B cell (primary cell): ENCODE measurements at regions not wholly inside any gene's neighbourhood (a gene's known extent, or its start where the extent isn't known, plus 50 kb on each side); places are given as distances from the start of the nearest gene placed in this dataset.

Experiments
- ATAC-seq: fragments of 200-7000 bp; cut with Tn5 transposase; one replicate; pipeline ENCODE4 v1.10.0; 2021; ENCODE audit warnings: low read depth, mild to moderate bottlenecking, moderate number of reproducible peaks, moderate library complexity
- CTCF ChIA-PET: fragments of 350-600 bp; sonication (Branson Sonifier 250); formaldehyde crosslinking; loops from one replicate; lab custom pipeline; 2021; ENCODE audit warnings: antibody characterized with exemption, inconsistent platforms; lab: Charles Lee
- POLR2A ChIA-PET: fragments of 350-600 bp; sonication (Branson Sonifier 250); formaldehyde crosslinking; loops from one replicate; lab custom pipeline; 2021; ENCODE audit warnings: antibody characterized with exemption; lab: Charles Lee
- DNase-seq: peaks from one replicate; pipeline ENCODE4 v3.0.0; 2013
- H2AFZ ChIP-seq: 2 replicates; pipeline ENCODE4 v1.6.1; 2012; ENCODE audit warnings: mild to moderate bottlenecking, low read depth, low read length; ENCODE audit not compliant: insufficient read depth, poor library complexity, severe bottlenecking
- H3K27ac ChIP-seq, 2 donors: 1 replicate in 1 of 2; 2 replicates in 1 of 2; pipeline ENCODE4 v1.5.1; 2012 to 2013; ENCODE audit warnings: low read length in 2 of 2, mild to moderate bottlenecking in 2 of 2, moderate library complexity in 1 of 2
- H3K27me3 ChIP-seq, 4 experiments: fragments of 200-600 bp in 1 of 4; sonication (generic) in 1 of 4; replicated peaks in 1 of 4; 1 replicate in 2 of 4; 2 replicates in 2 of 4; pipeline versions ENCODE4 v1.6.1 to v1.7.0; 2013 to 2016; ENCODE audit warnings: low read length in 3 of 4, mild to moderate bottlenecking in 2 of 4, mixed read lengths in 1 of 4, moderate library complexity in 1 of 4; ENCODE audit not compliant: insufficient read depth in 4 of 4, control insufficient read depth in 3 of 4; ENCODE audit errors: control extremely low read depth in 1 of 4
- H3K36me3 ChIP-seq, 2 experiments: replicated peaks in 1 of 2; 1 replicate in 1 of 2; 2 replicates in 1 of 2; pipeline versions ENCODE4 v1.6.1 to v1.7.1; 2013; ENCODE audit warnings: low read length in 1 of 2; ENCODE audit not compliant: insufficient read depth in 2 of 2, control insufficient read depth in 1 of 2; ENCODE audit errors: control extremely low read depth in 1 of 2, extremely low read depth in 1 of 2
- H3K4me1 ChIP-seq, 2 donors: fragments of 200-600 bp in 1 of 2; sonication (generic) in 1 of 2; 1 replicate in 1 of 2; 2 replicates in 1 of 2; pipeline versions ENCODE4 v1.5.1 to v1.6.1; 2013 to 2017; ENCODE audit warnings: low read length in 2 of 2; ENCODE audit not compliant: control insufficient read depth in 2 of 2, insufficient read depth in 2 of 2
- H3K4me2 ChIP-seq: replicated peaks from 2 replicates; pipeline ENCODE3; 2012; ENCODE audit warnings: mild to moderate bottlenecking, low read depth, low read length; ENCODE audit not compliant: poor library complexity, severe bottlenecking
- H3K4me3 ChIP-seq, 5 experiments: fragments of 200-600 bp in 1 of 5; sonication (generic) in 1 of 5; 1 replicate in 3 of 5; 2 replicates in 2 of 5; pipeline versions ENCODE4 v1.5.1 to v1.7.0; 2011 to 2016; ENCODE audit warnings: low read length in 4 of 5, mild to moderate bottlenecking in 4 of 5, low read depth in 2 of 5, control low read depth in 1 of 5, moderate library complexity in 1 of 5; ENCODE audit not compliant: insufficient read depth in 1 of 5; ENCODE audit errors: control extremely low read depth in 1 of 5, extremely low read depth in 1 of 5
- H3K79me2 ChIP-seq: fragments of 200-600 bp; sonication (generic); one replicate; pipeline ENCODE4 v1.6.0; 2016; ENCODE audit warnings: low read length; ENCODE audit not compliant: control insufficient read depth, insufficient read depth
- H3K9ac ChIP-seq: fragments of 200-600 bp; sonication (generic); 2 replicates; pipeline ENCODE4 v1.6.1; 2017; ENCODE audit warnings: mild to moderate bottlenecking, low read length, moderate library complexity
- H3K9me3 ChIP-seq, 3 donors: one replicate each; pipeline versions ENCODE4 v1.6.1 to v1.7.1; 2013; ENCODE audit warnings: low read length in 2 of 3; ENCODE audit not compliant: control insufficient read depth in 2 of 3, insufficient read depth in 1 of 3; ENCODE audit errors: control extremely low read depth in 1 of 3
- H4K20me1 ChIP-seq: 2 replicates; pipeline ENCODE4 v1.6.0; 2012; ENCODE audit warnings: mild to moderate bottlenecking, low read length; ENCODE audit not compliant: insufficient read depth, control insufficient read depth, poor library complexity, severe bottlenecking
- H3K27ac Mint-ChIP-seq: one replicate; pipeline ENCODE4 v1.8.0; 2021; ENCODE audit warnings: mixed read lengths
- H3K27me3 Mint-ChIP-seq: one replicate; pipeline ENCODE4 v1.8.0; 2021; ENCODE audit warnings: mixed read lengths
- H3K4me1 Mint-ChIP-seq: one replicate; pipeline ENCODE4 v1.8.0; 2021; ENCODE audit warnings: mixed read lengths
- H3K4me3 Mint-ChIP-seq: one replicate; pipeline ENCODE4 v1.8.0; 2021; ENCODE audit warnings: mixed read lengths
- H3K9me3 Mint-ChIP-seq: one replicate; pipeline ENCODE4 v1.8.0; 2022; ENCODE audit warnings: mixed read lengths; ENCODE audit not compliant: insufficient read depth
- CTCF ChIP-seq: fragments of 200-600 bp; IDR thresholded peaks from one replicate; pipeline ENCODE4 v1.8.0; 2022; ENCODE audit warnings: antibody characterized with exemption, mild to moderate bottlenecking
- EZH2 ChIP-seq: IDR thresholded peaks from 2 replicates; pipeline ENCODE4 v1.6.1; 2012; ENCODE audit warnings: borderline replicate concordance, low read depth, mild to moderate bottlenecking, moderate library complexity, low read length; ENCODE audit not compliant: insufficient read depth, poor library complexity, severe bottlenecking
- WGBS: methylation state at CpG from one replicate; pipeline ENCODE4 v1.1.5; 2013; ENCODE audit warnings: missing lambda C conversion rate; ENCODE audit not compliant: insufficient coverage; 5-methylcytosine and 5-hydroxymethylcytosine counted together
- intact Hi-C: fragments of 100-400 bp; cut with micrococcal nuclease; formaldehyde crosslinking; loops from one replicate; pipeline ENCODE4 v1.10.0; 2022

GRCh38 chr4:24335616-24336015, 248.7 kb downstream of the DHX15 start:
- no peak overlapping the region for H2AFZ ChIP-seq
- no peaks in the 10 kb centered on the region for H3K9me3 Mint-ChIP-seq
- no peaks in the 10 kb centered on the region for H3K4me1 Mint-ChIP-seq
- no peak overlapping the region for H3K4me3 ChIP-seq
- no peak overlapping the region for H3K4me3 Mint-ChIP-seq
- H3K79me2 ChIP-seq: no peaks in the 10 kb centered on the region
- H3K27me3 Mint-ChIP-seq: no peaks in the 10 kb centered on the region
- no peaks in the 10 kb centered on the region for H3K27me3 ChIP-seq
- WGBS: no CpG with 5 or more reads among the region's 4 CpGs
- ATAC-seq (no peak), DNase-seq (no peak)
- ChIA-PET CTCF (no interaction called here), POLR2A (no interaction called here)
- no peak overlapping the region for H3K9ac ChIP-seq
- no peak overlapping the region for H3K27ac ChIP-seq
- no peak overlapping the region for H3K4me2 ChIP-seq
- TF ChIP-seq CTCF: no peak
- no peak overlapping the region for H3K27ac Mint-ChIP-seq
- no peaks in the 10 kb centered on the region for H3K4me1 ChIP-seq
- intact Hi-C loops: no loop called here
- peaks cover 0 to under 1% (median 0%) of the 10 kb centered on the region in 3 donors for H3K9me3 ChIP-seq
- H4K20me1 ChIP-seq: no peaks in the 10 kb centered on the region
- no peaks in the 10 kb centered on the region for H3K36me3 ChIP-seq

- ChIA-PET CTCF (no interaction called here), POLR2A (no interaction called here)
- Histone ChIP-seq H3K4me2 (no peak overlapping the region), H3K27me3 (no peaks in the 10 kb centered on the region), H3K9me3 (peaks cover 0 to 4% (median 0%) of the 10 kb centered on the region in 3 donors), H3K79me2 (no peaks in the 10 kb centered on the region), H2AFZ (no peak overlapping the region), H3K9ac (no peak overlapping the region), H3K4me1 (no peaks in the 10 kb centered on the region), H4K20me1 (no peaks in the 10 kb centered on the region), H3K27ac (no peak overlapping the region), H3K4me3 (no peak overlapping the region), H3K36me3 (no peaks in the 10 kb centered on the region)
- Mint-ChIP-seq H3K27ac (no peak overlapping the region), H3K4me1 (no peaks in the 10 kb centered on the region), H3K27me3 (no peaks in the 10 kb centered on the region), H3K4me3 (no peak overlapping the region), H3K9me3 (no peaks in the 10 kb centered on the region)
- ATAC-seq: no peak
- DNase-seq: no peak
- intact Hi-C loops: no loop called here
- no CpG with 5 or more reads among the region's 3 CpGs for WGBS
- TF ChIP-seq CTCF: no peak
- no peak for TF ChIP-seq EZH2
Measured at GRCh38 chr4:24334906-24335305, 249.4 kb downstream of the DHX15 start.
